ENCODE measurements at regions not wholly inside any gene's neighbourhood (a gene's known extent, or its start where the extent isn't known, plus 50 kb on each side); places are given as distances from the start of the nearest gene placed in this dataset.

- DNase-seq (ENCODE audit: extremely low spot score, insufficient read length, low read depth) (no peak), FAIRE-seq (no peak)
Measured at GRCh38 chr6:104256646-104257045, 603.1 kb downstream of the HACE1 start.

GRCh38 chr6:104253236-104253635 is 606.5 kb downstream of the HACE1 start:
- DNase-seq (ENCODE audit: extremely low spot score, insufficient read length, low read depth) (no peak), FAIRE-seq (no peak)

- no peak for DNase-seq (ENCODE audit: extremely low spot score, insufficient read length, low read depth)
- FAIRE-seq = no peak
Measured at GRCh38 chr6:104252276-104252675, 607.4 kb downstream of the HACE1 start.

- FAIRE-seq (no peak), DNase-seq (ENCODE audit: extremely low spot score, insufficient read length, low read depth) (no peak)
Measured at GRCh38 chr6:104251651-104252050, 608.1 kb downstream of the HACE1 start.

GRCh38 chr6:104240865-104241264 is 618.9 kb downstream of the HACE1 start:
- DNase-seq (ENCODE audit: extremely low spot score, insufficient read length, low read depth) (no peak), FAIRE-seq (no peak)

- FAIRE-seq = no peak
- DNase-seq (ENCODE audit: extremely low spot score, insufficient read length, low read depth) = no peak
Measured at GRCh38 chr6:104239971-104240370, 619.7 kb downstream of the HACE1 start.

- DNase-seq (ENCODE audit: extremely low spot score, insufficient read length, low read depth) = no peak
- FAIRE-seq = no peak
Measured at GRCh38 chr6:104229057-104229456, 630.7 kb downstream of the HACE1 start.

GRCh38 chr6:104227508-104227907 is 632.2 kb downstream of the HACE1 start:
- DNase-seq (ENCODE audit: extremely low spot score, insufficient read length, low read depth) (no peak), FAIRE-seq (no peak)

GRCh38 chr6:104226790-104227446 is 632.8 kb downstream of the HACE1 start:
- DNase-seq (ENCODE audit: extremely low spot score, insufficient read length, low read depth) (no peak), FAIRE-seq (no peak)

GRCh38 chr6:104218116-104218515 is 641.6 kb downstream of the HACE1 start:
- FAIRE-seq = no peak
- no peak for DNase-seq (ENCODE audit: extremely low spot score, insufficient read length, low read depth)

GRCh38 chr6:104214901-104215300 is 644.8 kb downstream of the HACE1 start:
- DNase-seq (ENCODE audit: extremely low spot score, insufficient read length, low read depth) (no peak), FAIRE-seq (no peak)

GRCh38 chr6:104212977-104213668 is 646.6 kb downstream of the HACE1 start:
- DNase-seq (ENCODE audit: extremely low spot score, insufficient read length, low read depth) (no peak), FAIRE-seq (no peak)

GRCh38 chr6:104207635-104208034 is 652.1 kb downstream of the HACE1 start:
- DNase-seq (ENCODE audit: extremely low spot score, insufficient read length, low read depth) = no peak
- FAIRE-seq = no peak

- no peak for FAIRE-seq
Measured at GRCh38 chr6:104201557-104201956, 658.2 kb downstream of the HACE1 start.

GRCh38 chr6:104187616-104188015 is 672.1 kb downstream of the HACE1 start:
- no peak for FAIRE-seq
- DNase-seq (ENCODE audit: extremely low spot score, insufficient read length, low read depth) = no peak

More at GRCh38 chr6:104201557-104201956, 658.2 kb downstream of the HACE1 start:
- DNase-seq (ENCODE audit: extremely low spot score, insufficient read length, low read depth) = no peak

- no peak for DNase-seq (ENCODE audit: extremely low spot score, insufficient read length, low read depth)
- FAIRE-seq = no peak
Measured at GRCh38 chr6:104186831-104187230, 672.9 kb downstream of the HACE1 start.

- DNase-seq (ENCODE audit: extremely low spot score, insufficient read length, low read depth) (no peak), FAIRE-seq (no peak)
Measured at GRCh38 chr6:104183816-104184435, 675.8 kb downstream of the HACE1 start.

- no peak for FAIRE-seq
Measured at GRCh38 chr6:104182811-104183210, 676.9 kb downstream of the HACE1 start.

GRCh38 chr6:104173668-104174067 is 686.1 kb downstream of the HACE1 start:
- FAIRE-seq (no peak), DNase-seq (ENCODE audit: extremely low spot score, insufficient read length, low read depth) (no peak)

More at GRCh38 chr6:104182811-104183210, 676.9 kb downstream of the HACE1 start:
- DNase-seq (ENCODE audit: extremely low spot score, insufficient read length, low read depth) = no peak

- no peak for FAIRE-seq
- DNase-seq (ENCODE audit: extremely low spot score, insufficient read length, low read depth) = no peak
Measured at GRCh38 chr6:104170401-104170800, 689.3 kb downstream of the HACE1 start.

- DNase-seq (ENCODE audit: extremely low spot score, insufficient read length, low read depth) = no peak
- FAIRE-seq = no peak
Measured at GRCh38 chr6:104166055-104166668, 693.6 kb downstream of the HACE1 start.
